WTC11 (cell line): ENCODE measurements at regions not wholly inside any gene's neighbourhood (a gene's known extent, or its start where the extent isn't known, plus 50 kb on each side); places are given as distances from the start of the nearest gene placed in this dataset.

Experiments used
- ATAC-seq: fragments of 200-7000 bp; cut with Tn5 transposase; 2 replicates; pipeline ENCODE4 v1.10.0; 2021; ENCODE audit warnings: mild to moderate bottlenecking, moderate library complexity
- CTCF ChIA-PET: fragments of 300-600 bp; sonication (Branson Sonifier 250); formaldehyde crosslinking; loops from one replicate; lab custom pipeline; 2021; ENCODE audit warnings: antibody characterized with exemption; lab: Charles Lee
- POLR2A ChIA-PET: fragments of 350-600 bp; sonication (Branson Sonifier 250); formaldehyde crosslinking; loops from one replicate; lab custom pipeline; 2021; ENCODE audit warnings: antibody characterized with exemption; lab: Charles Lee
- DNase-seq: peaks from one replicate; pipeline ENCODE4 v3.0.0; 2021; ENCODE audit warnings: low spot score
- H3K27ac Mint-ChIP-seq: 2 replicates; pipeline ENCODE4 v1.8.0; 2021; ENCODE audit warnings: mixed read lengths
- H3K27me3 Mint-ChIP-seq: 2 replicates; pipeline ENCODE4 v1.8.0; 2021; ENCODE audit warnings: low read depth, mild to moderate bottlenecking, moderate library complexity, mixed read lengths
- H3K36me3 Mint-ChIP-seq: 2 replicates; pipeline ENCODE4 v1.8.0; 2021; ENCODE audit warnings: mixed read lengths
- H3K4me1 Mint-ChIP-seq: 2 replicates; pipeline ENCODE4 v1.8.0; 2022; ENCODE audit warnings: mixed read lengths
- H3K4me3 Mint-ChIP-seq: 2 replicates; pipeline ENCODE4 v1.8.0; 2021; ENCODE audit warnings: mild to moderate bottlenecking, moderate library complexity, mixed read lengths
- H3K9me3 Mint-ChIP-seq: 2 replicates; pipeline ENCODE4 v1.8.0; 2021; ENCODE audit warnings: mixed read lengths
- ATF3 ChIP-seq: sonication (generic); formaldehyde crosslinking; conservative IDR thresholded peaks from 2 replicates; pipeline ENCODE4 v1.8.1; 2022; ENCODE audit warnings: mild to moderate bottlenecking, missing genetic modification reagents
- CBFB ChIP-seq: sonication (generic); formaldehyde crosslinking; IDR thresholded peaks from 2 replicates; pipeline ENCODE4 v1.8.1; 2022; ENCODE audit warnings: mild to moderate bottlenecking, low read depth, missing genetic modification reagents
- ESRRA ChIP-seq: sonication (generic); formaldehyde crosslinking; IDR thresholded peaks from 2 replicates; pipeline ENCODE4 v1.8.1; 2022; ENCODE audit warnings: mild to moderate bottlenecking, missing genetic modification reagents, borderline replicate concordance
- FOXJ3 ChIP-seq: sonication (generic); formaldehyde crosslinking; IDR thresholded peaks from 2 replicates; pipeline ENCODE4 v1.9.0; 2021; ENCODE audit warnings: missing genetic modification reagents, mild to moderate bottlenecking, borderline replicate concordance
- GABPB1 ChIP-seq: sonication (generic); formaldehyde crosslinking; IDR thresholded peaks from 2 replicates; pipeline ENCODE4 v1.8.1; 2023; ENCODE audit warnings: mild to moderate bottlenecking, missing genetic modification reagents
- IRF2 ChIP-seq: sonication (generic); formaldehyde crosslinking; IDR thresholded peaks from 2 replicates; pipeline ENCODE4 v1.8.0; 2022; ENCODE audit warnings: low read depth, missing genetic modification reagents, borderline replicate concordance
- JAZF1 ChIP-seq: fragments of 250-450 bp; sonication (Bioruptor Pico); IDR thresholded peaks from 2 replicates; pipeline ENCODE4 v1.9.0; 2021; ENCODE audit warnings: moderate library complexity, mild to moderate bottlenecking, inconsistent platforms
- MXD4 ChIP-seq: fragments of 250-450 bp; sonication (Bioruptor Pico); IDR thresholded peaks from 2 replicates; pipeline ENCODE4 v1.8.0; 2021; ENCODE audit warnings: mild to moderate bottlenecking, moderate library complexity, borderline replicate concordance
- PRRX2 ChIP-seq: fragments of 250-450 bp; sonication (Bioruptor Pico); IDR thresholded peaks from 2 replicates; pipeline ENCODE4 v1.8.0; 2021; ENCODE audit warnings: mild to moderate bottlenecking
- USF1 ChIP-seq: sonication (generic); formaldehyde crosslinking; IDR thresholded peaks from 2 replicates; pipeline ENCODE4 v1.8.0; 2022; ENCODE audit warnings: mild to moderate bottlenecking, missing genetic modification reagents
- ZNF121 ChIP-seq: sonication (generic); formaldehyde crosslinking; IDR thresholded peaks from 2 replicates; pipeline ENCODE4 v1.8.0; 2023; ENCODE audit warnings: missing genetic modification reagents
- TF ChIP-seq, protein P1 (sequence below): sonication (generic); formaldehyde crosslinking; IDR thresholded peaks from 2 replicates; pipeline ENCODE4 v1.8.1; 2022; ENCODE audit warnings: missing genetic modification reagents, borderline replicate concordance
- TF ChIP-seq, protein P2 (sequence below): sonication (generic); formaldehyde crosslinking; IDR thresholded peaks from 2 replicates; pipeline ENCODE4 v1.8.1; 2022; ENCODE audit warnings: mild to moderate bottlenecking, moderate library complexity, missing genetic modification reagents
- TF ChIP-seq, protein P3 (sequence below): fragments of 250-450 bp; sonication (Bioruptor Pico); IDR thresholded peaks from 2 replicates; pipeline ENCODE4 v1.9.0; 2021; ENCODE audit warnings: mild to moderate bottlenecking

GRCh38 chr10:100660945-100661344 is 84.4 kb upstream of the PAX2 start (continued):
- TF ChIP-seq, protein P1, sequence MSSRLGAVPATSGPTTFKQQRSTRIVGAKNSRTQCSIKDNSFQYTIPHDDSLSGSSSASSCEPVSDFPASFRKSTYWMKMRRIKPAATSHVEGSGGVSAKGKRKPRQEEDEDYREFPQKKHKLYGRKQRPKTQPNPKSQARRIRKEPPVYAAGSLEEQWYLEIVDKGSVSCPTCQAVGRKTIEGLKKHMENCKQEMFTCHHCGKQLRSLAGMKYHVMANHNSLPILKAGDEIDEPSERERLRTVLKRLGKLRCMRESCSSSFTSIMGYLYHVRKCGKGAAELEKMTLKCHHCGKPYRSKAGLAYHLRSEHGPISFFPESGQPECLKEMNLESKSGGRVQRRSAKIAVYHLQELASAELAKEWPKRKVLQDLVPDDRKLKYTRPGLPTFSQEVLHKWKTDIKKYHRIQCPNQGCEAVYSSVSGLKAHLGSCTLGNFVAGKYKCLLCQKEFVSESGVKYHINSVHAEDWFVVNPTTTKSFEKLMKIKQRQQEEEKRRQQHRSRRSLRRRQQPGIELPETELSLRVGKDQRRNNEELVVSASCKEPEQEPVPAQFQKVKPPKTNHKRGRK (CRISPR knock-in tag) = no peak

DNA sequence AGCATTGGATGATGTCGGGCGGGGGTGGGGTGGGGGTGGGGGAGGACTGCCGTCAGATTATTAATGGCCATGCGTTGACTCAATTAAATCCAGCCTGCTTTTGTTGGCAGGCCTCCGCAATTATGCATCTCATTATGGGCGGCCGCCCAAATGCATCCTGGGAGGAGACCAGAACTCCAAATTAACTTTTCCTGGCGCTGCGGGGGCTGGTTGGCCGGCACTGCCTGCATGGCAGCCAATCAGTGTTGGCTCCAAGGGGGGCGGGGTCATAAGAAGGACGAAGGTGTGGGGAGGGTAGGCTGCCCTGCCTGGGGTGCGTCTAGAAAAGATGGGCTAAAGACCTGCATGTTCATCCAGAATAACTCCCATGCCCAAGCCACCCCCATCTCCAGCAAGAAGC is 83.9 kb upstream of the PAX2 start:
- no peak for ATAC-seq
- H3K4me3 Mint-ChIP-seq = no peak overlapping the region

DNA sequence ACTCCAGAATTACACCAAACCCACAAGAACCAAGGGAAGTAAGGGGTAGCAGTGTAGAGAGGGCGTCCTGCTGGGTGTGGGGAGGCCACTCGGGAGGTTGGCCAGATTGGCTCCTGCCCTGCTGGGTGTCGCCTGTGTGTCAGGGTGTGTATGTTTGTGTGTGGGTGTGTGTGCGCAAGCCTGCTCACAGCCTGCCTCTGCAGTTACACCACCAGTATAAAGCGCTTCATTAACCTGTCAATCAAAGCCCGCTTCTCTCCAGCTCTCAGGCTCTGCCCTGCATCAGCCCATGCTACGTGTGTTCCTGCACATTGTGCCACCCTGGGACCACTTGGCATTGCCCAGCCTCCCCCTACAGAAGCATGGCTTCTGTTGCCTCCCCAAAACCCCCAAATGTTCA is 83.3 kb upstream of the PAX2 start:
- peaks cover 59% of the 10 kb centered on the region for H3K27me3 Mint-ChIP-seq
- no peak overlapping the region for H3K4me3 Mint-ChIP-seq
- no peaks in the 10 kb centered on the region for H3K36me3 Mint-ChIP-seq
- ATAC-seq = no peak
- ChIA-PET POLR2A (no interaction called here), CTCF (interaction anchor here (1.3 kb wide), 1 partner anchor 9 kb away, joined by 3 read pairs; no protein-coding TSS in a partner anchor)
- no peak for DNase-seq
- TF ChIP-seq ZNF121 (no peak), USF1 (CRISPR knock-in tag) (no peak), CBFB (CRISPR knock-in tag) (no peak), ATF3 (CRISPR knock-in tag) (no peak), FOXJ3 (CRISPR knock-in tag) (no peak), MXD4 (CRISPR knock-in tag) (no peak), ESRRA (CRISPR knock-in tag) (no peak), GABPB1 (CRISPR knock-in tag) (no peak), PRRX2 (CRISPR knock-in tag) (no peak), JAZF1 (CRISPR knock-in tag) (no peak), IRF2 (CRISPR knock-in tag) (no peak)
- TF ChIP-seq, protein P2, sequence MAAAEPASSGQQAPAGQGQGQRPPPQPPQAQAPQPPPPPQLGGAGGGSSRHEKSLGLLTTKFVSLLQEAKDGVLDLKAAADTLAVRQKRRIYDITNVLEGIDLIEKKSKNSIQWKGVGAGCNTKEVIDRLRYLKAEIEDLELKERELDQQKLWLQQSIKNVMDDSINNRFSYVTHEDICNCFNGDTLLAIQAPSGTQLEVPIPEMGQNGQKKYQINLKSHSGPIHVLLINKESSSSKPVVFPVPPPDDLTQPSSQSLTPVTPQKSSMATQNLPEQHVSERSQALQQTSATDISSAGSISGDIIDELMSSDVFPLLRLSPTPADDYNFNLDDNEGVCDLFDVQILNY = no peak
- TF ChIP-seq, protein P3, sequence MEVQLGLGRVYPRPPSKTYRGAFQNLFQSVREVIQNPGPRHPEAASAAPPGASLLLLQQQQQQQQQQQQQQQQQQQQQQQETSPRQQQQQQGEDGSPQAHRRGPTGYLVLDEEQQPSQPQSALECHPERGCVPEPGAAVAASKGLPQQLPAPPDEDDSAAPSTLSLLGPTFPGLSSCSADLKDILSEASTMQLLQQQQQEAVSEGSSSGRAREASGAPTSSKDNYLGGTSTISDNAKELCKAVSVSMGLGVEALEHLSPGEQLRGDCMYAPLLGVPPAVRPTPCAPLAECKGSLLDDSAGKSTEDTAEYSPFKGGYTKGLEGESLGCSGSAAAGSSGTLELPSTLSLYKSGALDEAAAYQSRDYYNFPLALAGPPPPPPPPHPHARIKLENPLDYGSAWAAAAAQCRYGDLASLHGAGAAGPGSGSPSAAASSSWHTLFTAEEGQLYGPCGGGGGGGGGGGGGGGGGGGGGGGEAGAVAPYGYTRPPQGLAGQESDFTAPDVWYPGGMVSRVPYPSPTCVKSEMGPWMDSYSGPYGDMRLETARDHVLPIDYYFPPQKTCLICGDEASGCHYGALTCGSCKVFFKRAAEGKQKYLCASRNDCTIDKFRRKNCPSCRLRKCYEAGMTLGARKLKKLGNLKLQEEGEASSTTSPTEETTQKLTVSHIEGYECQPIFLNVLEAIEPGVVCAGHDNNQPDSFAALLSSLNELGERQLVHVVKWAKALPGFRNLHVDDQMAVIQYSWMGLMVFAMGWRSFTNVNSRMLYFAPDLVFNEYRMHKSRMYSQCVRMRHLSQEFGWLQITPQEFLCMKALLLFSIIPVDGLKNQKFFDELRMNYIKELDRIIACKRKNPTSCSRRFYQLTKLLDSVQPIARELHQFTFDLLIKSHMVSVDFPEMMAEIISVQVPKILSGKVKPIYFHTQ = no peak
- no peaks in the 10 kb centered on the region for H3K9me3 Mint-ChIP-seq
- H3K4me1 Mint-ChIP-seq = peaks cover 36% of the 10 kb centered on the region
- no peak overlapping the region for H3K27ac Mint-ChIP-seq

More for the DNA sequence above, 83.9 kb upstream of the PAX2 start:
- POLR2A ChIA-PET = no interaction called here
- CTCF ChIA-PET = no interaction called here
- Mint-ChIP-seq H3K27ac (no peak overlapping the region), H3K27me3 (peaks cover 64% of the 10 kb centered on the region), H3K4me1 (peaks cover 38% of the 10 kb centered on the region), H3K9me3 (no peaks in the 10 kb centered on the region), H3K36me3 (no peaks in the 10 kb centered on the region)
- peak; percentile 41 for DNase-seq
- no peak for TF ChIP-seq ZNF121
